Sigmoid colon (tissue), 6 donors: ENCODE measurements at regions not wholly inside any gene's neighbourhood (a gene's known extent, or its start where the extent isn't known, plus 50 kb on each side); places are given as distances from the start of the nearest gene placed in this dataset.

Experiments
- DNase-seq: peaks from one replicate; pipeline ENCODE4 v3.0.0-alpha.2; 2019
- H3K27ac ChIP-seq, 4 donors: fragments of 200-600 bp; sonication (generic); one replicate each; pipeline ENCODE4 v1.5.1; 2016 to 2019; ENCODE audit warnings: mild to moderate bottlenecking in 1 of 4
- H3K27me3 ChIP-seq, 3 donors: fragments of 200-600 bp; sonication (generic); one replicate each; pipeline ENCODE4 v1.5.1; 2019; ENCODE audit warnings: mild to moderate bottlenecking in 1 of 3
- H3K36me3 ChIP-seq, 4 donors: fragments of 200-600 bp; sonication (generic); one replicate each; pipeline ENCODE4 v1.5.1; 2016 to 2019
- H3K4me1 ChIP-seq, 4 donors: fragments of 200-600 bp; sonication (generic); one replicate each; pipeline ENCODE4 v1.5.1; 2017 to 2019
- H3K4me3 ChIP-seq, 4 donors: fragments of 200-600 bp; sonication (generic); one replicate each; pipeline ENCODE4 v1.5.1; 2017 to 2019; ENCODE audit warnings: mild to moderate bottlenecking in 2 of 4, moderate library complexity in 1 of 4
- H3K9me3 ChIP-seq, 4 donors: fragments of 200-600 bp in 3 of 4; sonication (generic) in 3 of 4; one replicate each; pipeline versions ENCODE4 v1.5.1 to v1.6.1; 2013 to 2019
- EP300 ChIP-seq, 4 donors: sonication (generic); formaldehyde crosslinking; IDR thresholded peaks; one replicate each; pipeline ENCODE4 v1.6.1; 2017; ENCODE audit warnings: antibody characterized with exemption in 4 of 4
- POLR2A ChIP-seq, 2 donors: fragments of 450-650 bp; IDR thresholded peaks; one replicate each; pipeline ENCODE4 v1.6.1; 2016; ENCODE audit warnings: antibody characterized with exemption in 2 of 2, mild to moderate bottlenecking in 2 of 2, moderate library complexity in 2 of 2
- POLR2AphosphoS5 ChIP-seq, 4 donors: sonication (generic); formaldehyde crosslinking; IDR thresholded peaks; one replicate each; pipeline ENCODE4 v1.6.1; 2017; ENCODE audit warnings: antibody characterized with exemption in 4 of 4
- WGBS, 2 donors: extraction: QIAGEN DNeasy Blood & Tissue Kit; methylation state at CpG; one replicate each; pipeline ENCODE4 v1.1.7; 2013; 5-methylcytosine and 5-hydroxymethylcytosine counted together
- intact Hi-C: fragments of 100-400 bp; cut with DNase I; formaldehyde crosslinking; loops from one replicate; pipeline ENCODE4 v1.15.1; 2023
- TF ChIP-seq, protein P1 (sequence below), 4 experiments: fragments of 450-650 bp in 3 of 4; fragments of 200-600 bp in 1 of 4; IDR thresholded peaks; one replicate each; pipeline ENCODE4 v1.5.1; 2016 to 2019; ENCODE audit warnings: antibody characterized with exemption in 4 of 4, mild to moderate bottlenecking in 3 of 4, moderate library complexity in 2 of 4
- donor health status: healthy with polysubstance abuse.
- donor health status: healthy.

- intact Hi-C loops, result no loop called here
- H3K4me3 ChIP-seq, result no peak overlapping the region
- DNase-seq, result no peak
- peaks cover 0 to 1% (median 0%) of the 10 kb centered on the region in 4 donors for H3K9me3 ChIP-seq
- WGBS, 2 donors, result 74 to 80% methylated on average over 2 of the region's 2 CpGs
- no peaks in the 10 kb centered on the region for H3K27me3 ChIP-seq
- H3K27ac ChIP-seq, result no peak overlapping the region
- no peaks in the 10 kb centered on the region for H3K36me3 ChIP-seq
- no peak for TF ChIP-seq POLR2A (IDR thresholded peaks at IDR 0.05)
- no peak for TF ChIP-seq EP300 (IDR thresholded peaks at IDR 0.05)
- TF ChIP-seq, protein P1, sequence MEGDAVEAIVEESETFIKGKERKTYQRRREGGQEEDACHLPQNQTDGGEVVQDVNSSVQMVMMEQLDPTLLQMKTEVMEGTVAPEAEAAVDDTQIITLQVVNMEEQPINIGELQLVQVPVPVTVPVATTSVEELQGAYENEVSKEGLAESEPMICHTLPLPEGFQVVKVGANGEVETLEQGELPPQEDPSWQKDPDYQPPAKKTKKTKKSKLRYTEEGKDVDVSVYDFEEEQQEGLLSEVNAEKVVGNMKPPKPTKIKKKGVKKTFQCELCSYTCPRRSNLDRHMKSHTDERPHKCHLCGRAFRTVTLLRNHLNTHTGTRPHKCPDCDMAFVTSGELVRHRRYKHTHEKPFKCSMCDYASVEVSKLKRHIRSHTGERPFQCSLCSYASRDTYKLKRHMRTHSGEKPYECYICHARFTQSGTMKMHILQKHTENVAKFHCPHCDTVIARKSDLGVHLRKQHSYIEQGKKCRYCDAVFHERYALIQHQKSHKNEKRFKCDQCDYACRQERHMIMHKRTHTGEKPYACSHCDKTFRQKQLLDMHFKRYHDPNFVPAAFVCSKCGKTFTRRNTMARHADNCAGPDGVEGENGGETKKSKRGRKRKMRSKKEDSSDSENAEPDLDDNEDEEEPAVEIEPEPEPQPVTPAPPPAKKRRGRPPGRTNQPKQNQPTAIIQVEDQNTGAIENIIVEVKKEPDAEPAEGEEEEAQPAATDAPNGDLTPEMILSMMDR (IDR thresholded peaks at IDR 0.05), result no peak
- TF ChIP-seq POLR2AphosphoS5 (IDR thresholded peaks at IDR 0.05), result no peak
- H3K4me1 ChIP-seq, result peaks cover 0 to 3% (median 0%) of the 10 kb centered on the region in 4 donors
These were observed 139.1 kb downstream of the BTBD3 start for GRCh38 chr20:12056839-12057238.

DNA sequence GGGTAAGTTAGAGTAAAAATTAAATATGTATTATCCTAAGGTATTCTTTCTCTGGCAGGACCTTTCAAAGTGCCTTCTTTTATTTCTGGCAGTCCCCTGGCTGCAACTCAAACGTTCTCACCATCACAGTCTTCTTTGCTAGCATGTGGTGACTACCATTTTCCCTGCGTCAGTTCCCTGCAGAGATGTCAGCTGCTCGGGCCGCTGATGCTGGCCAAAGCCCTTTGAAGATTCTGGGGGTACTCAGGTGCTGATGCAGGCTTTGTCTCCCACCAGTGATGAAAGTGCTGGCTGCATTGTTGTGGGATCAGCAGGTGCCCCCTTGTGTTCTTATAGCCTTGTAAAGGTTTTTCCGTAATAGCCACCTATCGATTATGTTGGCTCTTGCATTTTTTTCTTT lies 140.1 kb downstream of the BTBD3 start:
- no peak for TF ChIP-seq POLR2AphosphoS5 (IDR thresholded peaks at IDR 0.05)
- TF ChIP-seq EP300 (IDR thresholded peaks at IDR 0.05), result no peak
- TF ChIP-seq, protein P1 (IDR thresholded peaks at IDR 0.05), result no peak
- TF ChIP-seq POLR2A (IDR thresholded peaks at IDR 0.05), result no peak
- 87 to 91% methylated on average over 6 of the region's 6 CpGs for WGBS, 2 donors
- Histone ChIP-seq H3K27me3 (no peaks in the 10 kb centered on the region), H3K36me3 (no peaks in the 10 kb centered on the region), H3K4me1 (peaks cover 0 to 3% (median 0%) of the 10 kb centered on the region in 4 donors), H3K4me3 (no peak overlapping the region), H3K9me3 (peaks cover 0 to 1% (median 0%) of the 10 kb centered on the region in 4 donors), H3K27ac (no peak overlapping the region)
- intact Hi-C loops, result no loop called here
- no peak for DNase-seq

GRCh38 chr20:12058216-12058615 lies 140.5 kb downstream of the BTBD3 start:
- Histone ChIP-seq H3K4me3 (no peak overlapping the region), H3K36me3 (no peaks in the 10 kb centered on the region), H3K27ac (no peak overlapping the region), H3K27me3 (no peaks in the 10 kb centered on the region), H3K9me3 (peaks cover 0 to 1% (median 0%) of the 10 kb centered on the region in 4 donors), H3K4me1 (peaks cover 0 to 3% (median 0%) of the 10 kb centered on the region in 4 donors)
- TF ChIP-seq POLR2A (IDR thresholded peaks at IDR 0.05) (no peak), EP300 (IDR thresholded peaks at IDR 0.05) (no peak), POLR2AphosphoS5 (IDR thresholded peaks at IDR 0.05) (no peak)
- TF ChIP-seq, protein P1 (IDR thresholded peaks at IDR 0.05), result no peak
- DNase-seq, result no peak
- intact Hi-C loops, result no loop called here
- WGBS, 2 donors, result 75 to 89% methylated on average over 4 of the region's 4 CpGs

DNA sequence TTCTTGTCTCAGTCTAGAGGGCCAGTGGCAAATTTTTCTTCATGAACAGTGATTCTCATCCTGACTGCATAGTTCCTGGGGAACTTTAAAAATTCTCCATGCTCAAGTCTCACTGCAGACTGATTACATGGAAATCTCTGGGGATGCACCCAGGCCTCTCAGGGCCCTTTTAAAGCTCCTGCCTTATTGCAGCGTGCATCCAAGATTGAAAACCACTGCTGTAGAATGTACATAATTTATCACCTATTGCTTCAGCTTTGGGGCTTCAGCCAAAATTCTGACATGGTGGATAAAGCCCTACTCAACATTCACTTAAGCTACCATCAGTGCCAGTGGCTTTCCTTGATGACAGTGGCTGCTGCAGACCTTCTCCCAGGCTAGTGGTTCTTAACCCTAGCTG lies 143.8 kb downstream of the BTBD3 start:
- Histone ChIP-seq H3K4me1 (no peaks in the 10 kb centered on the region), H3K27me3 (no peaks in the 10 kb centered on the region), H3K4me3 (no peak overlapping the region), H3K27ac (no peak overlapping the region), H3K36me3 (no peaks in the 10 kb centered on the region), H3K9me3 (peaks cover 0 to 1% (median 0%) of the 10 kb centered on the region in 4 donors)
- WGBS, 2 donors, result 86 to 91% methylated on average over 1 of the region's 1 CpG
- no peak for DNase-seq
- intact Hi-C loops, result no loop called here
- no peak for TF ChIP-seq POLR2AphosphoS5 (IDR thresholded peaks at IDR 0.05)

- Histone ChIP-seq H3K9me3 (peaks cover 0 to 1% (median 0%) of the 10 kb centered on the region in 4 donors), H3K27me3 (no peaks in the 10 kb centered on the region), H3K4me3 (no peak overlapping the region), H3K27ac (no peak overlapping the region), H3K4me1 (no peaks in the 10 kb centered on the region), H3K36me3 (no peaks in the 10 kb centered on the region)
- WGBS, 2 donors, result 86 to 95% methylated on average over 1 of the region's 1 CpG
- intact Hi-C loops, result no loop called here
- TF ChIP-seq EP300 (IDR thresholded peaks at IDR 0.05), result no peak
- TF ChIP-seq POLR2A (IDR thresholded peaks at IDR 0.05), result no peak
- no peak for TF ChIP-seq POLR2AphosphoS5 (IDR thresholded peaks at IDR 0.05)
- DNase-seq, result no peak
These were observed 145.5 kb downstream of the BTBD3 start for GRCh38 chr20:12063106-12063684.

GRCh38 chr20:12064540-12064939 lies 146.8 kb downstream of the BTBD3 start:
- Histone ChIP-seq H3K9me3 (no peaks in the 10 kb centered on the region), H3K4me3 (no peak overlapping the region), H3K27ac (no peak overlapping the region), H3K4me1 (no peaks in the 10 kb centered on the region), H3K36me3 (no peaks in the 10 kb centered on the region), H3K27me3 (no peaks in the 10 kb centered on the region)
- WGBS, 2 donors, result 90 to 92% methylated on average over 5 of the region's 5 CpGs
- no peak for DNase-seq
- TF ChIP-seq, protein P1 (IDR thresholded peaks at IDR 0.05), result no peak
- TF ChIP-seq POLR2A (IDR thresholded peaks at IDR 0.05) (no peak), POLR2AphosphoS5 (IDR thresholded peaks at IDR 0.05) (no peak)
- intact Hi-C loops, result no loop called here
